ENCODE measurements at regions not wholly inside any gene's neighbourhood (a gene's known extent, or its start where the extent isn't known, plus 50 kb on each side); places are given as distances from the start of the nearest gene placed in this dataset.

DNA sequence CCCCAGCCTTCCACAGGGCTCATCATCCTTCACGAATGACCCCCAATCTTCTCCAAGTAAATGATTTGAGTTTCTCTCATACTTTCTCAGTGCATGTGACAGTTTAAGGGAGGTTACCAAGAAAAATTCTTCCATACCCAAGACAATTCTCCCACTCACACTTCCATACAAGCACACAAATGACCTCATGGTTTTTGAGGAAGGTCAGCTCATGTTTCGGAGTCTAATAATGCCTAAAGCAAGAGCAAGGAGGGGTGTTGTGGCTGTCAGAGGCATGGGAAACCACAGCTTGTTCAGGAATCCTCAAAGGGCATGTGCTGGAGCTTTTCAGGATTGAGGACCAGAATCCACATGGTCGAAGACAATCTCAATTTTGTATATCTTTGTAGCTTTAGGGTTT lies 279.0 kb downstream of the MAFB start:
- Histone ChIP-seq H3K79me2 (ENCODE audit: insufficient read depth, low read length) (no peaks in the 10 kb centered on the region), H3K9me3 (ENCODE audit: insufficient read depth, low read depth, low read length) (no peaks in the 10 kb centered on the region), H3K9me2 (replicated peaks; ENCODE audit: low read depth, low read length) (no peaks in the 10 kb centered on the region), H3K36me3 (ENCODE audit: insufficient read depth, low read length) (no peaks in the 10 kb centered on the region), H3F3A (ENCODE audit: low read depth) (no peaks in the 10 kb centered on the region), H3K4me1 (ENCODE audit: insufficient read depth, low read length, poor library complexity, severe bottlenecking) (no peaks in the 10 kb centered on the region), H4K20me1 (ENCODE audit: insufficient read depth, low read length, poor library complexity, severe bottlenecking) (no peaks in the 10 kb centered on the region), H3K4me3 (ENCODE audit: low read length, poor library complexity, severe bottlenecking) (no peak overlapping the region), H3K9ac (ENCODE audit: low read depth, low read length, poor library complexity, severe bottlenecking) (no peak overlapping the region), H2AFZ (ENCODE audit: low read length) (no peak overlapping the region), H3K4me2 (ENCODE audit: low read depth, low read length, poor library complexity, severe bottlenecking) (no peak overlapping the region), H3K27me3 (ENCODE audit: insufficient read depth, low read length, poor library complexity, severe bottlenecking) (no peaks in the 10 kb centered on the region)
- TF ChIP-seq, protein P1, sequence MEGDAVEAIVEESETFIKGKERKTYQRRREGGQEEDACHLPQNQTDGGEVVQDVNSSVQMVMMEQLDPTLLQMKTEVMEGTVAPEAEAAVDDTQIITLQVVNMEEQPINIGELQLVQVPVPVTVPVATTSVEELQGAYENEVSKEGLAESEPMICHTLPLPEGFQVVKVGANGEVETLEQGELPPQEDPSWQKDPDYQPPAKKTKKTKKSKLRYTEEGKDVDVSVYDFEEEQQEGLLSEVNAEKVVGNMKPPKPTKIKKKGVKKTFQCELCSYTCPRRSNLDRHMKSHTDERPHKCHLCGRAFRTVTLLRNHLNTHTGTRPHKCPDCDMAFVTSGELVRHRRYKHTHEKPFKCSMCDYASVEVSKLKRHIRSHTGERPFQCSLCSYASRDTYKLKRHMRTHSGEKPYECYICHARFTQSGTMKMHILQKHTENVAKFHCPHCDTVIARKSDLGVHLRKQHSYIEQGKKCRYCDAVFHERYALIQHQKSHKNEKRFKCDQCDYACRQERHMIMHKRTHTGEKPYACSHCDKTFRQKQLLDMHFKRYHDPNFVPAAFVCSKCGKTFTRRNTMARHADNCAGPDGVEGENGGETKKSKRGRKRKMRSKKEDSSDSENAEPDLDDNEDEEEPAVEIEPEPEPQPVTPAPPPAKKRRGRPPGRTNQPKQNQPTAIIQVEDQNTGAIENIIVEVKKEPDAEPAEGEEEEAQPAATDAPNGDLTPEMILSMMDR (conservative IDR thresholded peaks at IDR 0.05; ENCODE audit: low read length) = no peak
- no peak for TF ChIP-seq EZH2phosphoT487 (IDR thresholded peaks at IDR 0.05; ENCODE audit: borderline replicate concordance)

DNA sequence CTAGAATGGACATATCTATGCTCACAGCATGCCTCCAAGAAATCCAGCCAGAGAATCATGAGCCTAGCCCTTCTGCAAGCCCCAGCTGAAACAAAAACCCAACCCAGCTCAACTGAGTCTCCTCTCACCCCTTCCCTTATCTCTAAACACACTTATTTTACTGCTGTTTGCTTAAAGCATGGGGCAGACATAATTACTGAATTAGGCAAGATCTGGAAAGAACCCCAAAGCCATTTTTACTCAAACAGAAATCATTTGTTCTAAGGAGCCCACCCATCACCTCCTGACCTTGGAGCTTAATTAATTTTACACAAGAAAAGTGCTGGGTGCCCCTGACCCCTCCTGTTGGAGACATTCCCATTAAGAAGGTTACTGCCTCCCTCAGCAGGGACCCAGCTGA lies 291.6 kb downstream of the MAFB start:
- no peak overlapping the region for H3K4me3 ChIP-seq (ENCODE audit: low read length, poor library complexity, severe bottlenecking)
- no peaks in the 10 kb centered on the region for H3K9me2 ChIP-seq (replicated peaks; ENCODE audit: low read depth, low read length)
- H3K27me3 ChIP-seq (ENCODE audit: insufficient read depth, low read length, poor library complexity, severe bottlenecking) = no peaks in the 10 kb centered on the region
- TF ChIP-seq, protein P1 (conservative IDR thresholded peaks at IDR 0.05; ENCODE audit: low read length) = no peak
- TF ChIP-seq EZH2phosphoT487 (IDR thresholded peaks at IDR 0.05; ENCODE audit: borderline replicate concordance) = no peak
- H3K4me1 ChIP-seq (ENCODE audit: insufficient read depth, low read length, poor library complexity, severe bottlenecking) = no peaks in the 10 kb centered on the region
- H3F3A ChIP-seq (ENCODE audit: low read depth) = no peaks in the 10 kb centered on the region
- H3K4me2 ChIP-seq (ENCODE audit: low read depth, low read length, poor library complexity, severe bottlenecking) = no peak overlapping the region
- H3K79me2 ChIP-seq (ENCODE audit: insufficient read depth, low read length) = no peaks in the 10 kb centered on the region
- H3K9me3 ChIP-seq (ENCODE audit: insufficient read depth, low read depth, low read length) = no peaks in the 10 kb centered on the region
- H3K9ac ChIP-seq (ENCODE audit: low read depth, low read length, poor library complexity, severe bottlenecking) = no peak overlapping the region
- no peaks in the 10 kb centered on the region for H3K36me3 ChIP-seq (ENCODE audit: insufficient read depth, low read length)
- H4K20me1 ChIP-seq (ENCODE audit: insufficient read depth, low read length, poor library complexity, severe bottlenecking) = no peaks in the 10 kb centered on the region
- H2AFZ ChIP-seq (ENCODE audit: low read length) = no peak overlapping the region

DNA sequence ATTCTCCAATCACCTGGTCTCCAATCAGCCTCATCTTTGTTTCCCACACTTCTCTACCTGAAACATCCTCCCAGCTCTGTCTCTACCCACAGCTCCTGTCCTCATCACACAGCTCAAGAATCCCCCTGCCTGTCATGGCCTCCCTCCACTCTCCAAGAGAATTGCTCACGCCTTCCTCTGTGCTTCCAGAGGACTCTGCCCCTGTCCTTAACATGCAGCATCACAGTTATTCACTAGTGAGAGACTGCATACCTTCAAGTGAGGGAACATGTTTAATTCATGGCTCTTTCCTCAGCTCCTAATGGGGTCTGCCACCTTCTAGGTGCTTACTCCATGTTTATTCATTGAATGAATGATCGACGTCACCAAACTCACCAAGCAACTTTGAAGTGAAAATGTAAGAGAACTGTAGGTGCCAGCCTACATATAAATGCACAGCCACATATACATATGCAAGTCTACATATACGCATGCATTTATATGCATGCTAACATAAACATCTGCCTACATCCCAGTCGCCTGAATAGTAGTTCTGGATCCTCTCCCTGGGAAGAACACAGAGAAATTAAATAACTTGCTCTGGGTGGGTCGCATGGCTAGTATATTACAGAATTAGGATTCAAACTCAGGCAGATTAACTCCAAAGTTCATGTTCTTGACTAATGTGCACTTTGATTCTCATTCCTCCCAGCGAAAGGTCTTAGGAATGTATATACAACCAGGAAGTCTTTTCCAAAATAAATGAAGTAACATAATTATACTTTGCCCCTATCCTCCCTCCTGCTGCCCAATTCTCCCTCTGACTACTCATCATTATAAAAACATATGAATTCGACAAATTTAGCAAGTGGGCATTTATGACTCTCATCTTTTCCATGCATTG lies 295.6 kb downstream of the MAFB start:
- Histone ChIP-seq H4K20me1 (ENCODE audit: insufficient read depth, low read length, poor library complexity, severe bottlenecking) (no peaks in the 10 kb centered on the region), H3K4me2 (ENCODE audit: low read depth, low read length, poor library complexity, severe bottlenecking) (no peak overlapping the region), H3F3A (ENCODE audit: low read depth) (no peaks in the 10 kb centered on the region), H3K79me2 (ENCODE audit: insufficient read depth, low read length) (no peaks in the 10 kb centered on the region), H3K36me3 (ENCODE audit: insufficient read depth, low read length) (no peaks in the 10 kb centered on the region), H3K9ac (ENCODE audit: low read depth, low read length, poor library complexity, severe bottlenecking) (no peak overlapping the region), H3K4me3 (ENCODE audit: low read length, poor library complexity, severe bottlenecking) (no peak overlapping the region), H3K9me3 (ENCODE audit: insufficient read depth, low read depth, low read length) (no peaks in the 10 kb centered on the region), H2AFZ (ENCODE audit: low read length) (no peak overlapping the region), H3K27me3 (ENCODE audit: insufficient read depth, low read length, poor library complexity, severe bottlenecking) (no peaks in the 10 kb centered on the region), H3K4me1 (ENCODE audit: insufficient read depth, low read length, poor library complexity, severe bottlenecking) (no peaks in the 10 kb centered on the region), H3K9me2 (replicated peaks; ENCODE audit: low read depth, low read length) (no peaks in the 10 kb centered on the region)
- no peak for TF ChIP-seq EZH2phosphoT487 (IDR thresholded peaks at IDR 0.05; ENCODE audit: borderline replicate concordance)
- TF ChIP-seq, protein P1 (conservative IDR thresholded peaks at IDR 0.05; ENCODE audit: low read length) = no peak
